Stimulated activated memory B cell treated with anti-CD40 and anti-IgM and Interleukin-4, amounts not matched to agents 10 μg/mL and 1 μg/mL and 100 μg/mL, for 72 hours (primary cell): ENCODE measurements at regions not wholly inside any gene's neighbourhood (a gene's known extent, or its start where the extent isn't known, plus 50 kb on each side); places are given as distances from the start of the nearest gene placed in this dataset.

Experiments
- ATAC-seq: fragments of 150-1000 bp; cut with Tn5 transposase; 2 replicates; pipeline ENCODE4 v1.10.0; 2021
- H3K27ac Mint-ChIP-seq: one replicate; pipeline ENCODE4 v1.8.0; 2022; ENCODE audit warnings: mild to moderate bottlenecking, mixed read lengths
- H3K27me3 Mint-ChIP-seq: one replicate; pipeline ENCODE4 v1.8.0; 2022; ENCODE audit warnings: mixed read lengths
- H3K36me3 Mint-ChIP-seq: one replicate; pipeline ENCODE4 v1.8.0; 2022; ENCODE audit warnings: mixed read lengths
- H3K4me1 Mint-ChIP-seq: one replicate; pipeline ENCODE4 v1.8.0; 2022; ENCODE audit warnings: mixed read lengths
- H3K4me3 Mint-ChIP-seq: one replicate; pipeline ENCODE4 v1.8.0; 2022; ENCODE audit warnings: mild to moderate bottlenecking, moderate library complexity, mixed read lengths
- H3K9me3 Mint-ChIP-seq: one replicate; pipeline ENCODE4 v1.8.0; 2022; ENCODE audit warnings: mixed read lengths

DNA sequence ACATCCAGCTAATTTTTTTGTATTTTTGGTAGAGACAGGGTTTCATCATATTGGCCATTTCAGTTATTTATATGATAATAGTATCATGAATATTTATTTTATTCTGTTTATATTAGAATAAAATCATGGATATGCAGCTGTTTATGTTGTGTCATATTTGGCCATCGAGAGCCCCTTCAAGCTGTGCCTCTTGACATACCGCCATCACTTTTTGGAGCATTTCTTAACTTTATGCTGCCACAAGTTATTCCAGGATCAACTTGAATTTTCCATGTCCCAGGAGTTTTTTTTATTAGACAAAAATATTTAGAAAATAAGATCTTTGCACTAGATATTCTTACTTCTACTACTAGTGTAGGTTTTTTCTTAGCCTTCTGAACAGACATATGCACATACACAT lies 1067.0 kb upstream of the LRRTM3 start:
- H3K4me1 Mint-ChIP-seq, result no peaks in the 10 kb centered on the region
- ATAC-seq, result no peak
- H3K9me3 Mint-ChIP-seq, result no peaks in the 10 kb centered on the region
- H3K4me3 Mint-ChIP-seq, result no peak overlapping the region
- no peaks in the 10 kb centered on the region for H3K27me3 Mint-ChIP-seq
- H3K27ac Mint-ChIP-seq, result no peak overlapping the region
- H3K36me3 Mint-ChIP-seq, result no peaks in the 10 kb centered on the region

DNA sequence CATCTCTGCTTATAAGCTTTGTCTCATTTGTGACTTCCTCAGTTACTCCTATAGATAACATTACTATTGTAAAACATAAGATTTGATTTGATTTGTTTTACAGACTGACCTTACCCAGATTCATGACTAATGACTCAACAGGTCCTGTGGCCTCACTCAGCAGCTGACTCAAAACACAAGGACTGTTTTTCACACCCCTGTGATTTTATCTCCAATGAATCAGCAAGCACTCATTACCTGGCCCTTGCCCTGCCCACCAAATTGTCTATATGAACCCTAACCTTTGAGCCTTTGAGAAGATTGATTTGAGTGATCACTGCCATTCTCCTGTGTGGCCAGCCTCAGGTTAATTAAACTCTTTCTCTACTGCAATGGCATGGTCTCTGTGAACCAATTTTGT lies 1064.6 kb upstream of the LRRTM3 start:
- no peak for ATAC-seq
- no peaks in the 10 kb centered on the region for H3K4me1 Mint-ChIP-seq
- H3K9me3 Mint-ChIP-seq, result no peaks in the 10 kb centered on the region
- no peaks in the 10 kb centered on the region for H3K27me3 Mint-ChIP-seq
- no peak overlapping the region for H3K27ac Mint-ChIP-seq
- H3K36me3 Mint-ChIP-seq, result no peaks in the 10 kb centered on the region
- H3K4me3 Mint-ChIP-seq, result no peak overlapping the region
